ENCODE measurements at regions not wholly inside any gene's neighbourhood (a gene's known extent, or its start where the extent isn't known, plus 50 kb on each side); places are given as distances from the start of the nearest gene placed in this dataset.

GRCh38 chr9:111985315-111985714 lies 88.7 kb downstream of the UGCG start:
- no peak for TF ChIP-seq CTCF (IDR thresholded peaks at IDR 0.05)
- no peak for TF ChIP-seq POLR2A (IDR thresholded peaks at IDR 0.05)
- no peak for TF ChIP-seq EP300 (IDR thresholded peaks at IDR 0.05)
- no peak for TF ChIP-seq POLR2AphosphoS5 (IDR thresholded peaks at IDR 0.05)
